ENCODE measurements at regions not wholly inside any gene's neighbourhood (a gene's known extent, or its start where the extent isn't known, plus 50 kb on each side); places are given as distances from the start of the nearest gene placed in this dataset.
"Not testable (repeated sequence)": the region's sequence is repeated elsewhere in the genome, so short reads cannot be mapped to it uniquely, and the experiment has no call there.

DNA sequence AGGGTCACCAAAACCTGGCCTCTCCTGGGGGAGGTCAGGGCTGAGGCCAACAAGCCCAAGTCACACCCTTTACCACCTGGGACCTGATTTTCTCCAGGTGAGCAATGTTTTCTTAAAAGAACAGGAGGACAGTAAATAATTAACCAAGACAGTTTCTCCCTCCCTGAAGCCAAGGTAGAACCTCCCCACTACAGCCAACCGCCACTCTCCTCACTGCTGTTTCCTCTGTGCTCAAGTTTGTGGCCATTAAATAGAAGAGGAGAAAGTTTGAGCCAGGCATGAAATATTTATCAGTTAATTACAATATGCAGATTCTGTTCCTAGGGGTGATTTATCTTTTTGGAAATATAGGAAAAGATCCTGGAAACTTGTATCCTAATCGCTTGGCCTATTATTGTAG lies 150.6 kb upstream of the ANKRD20A1 start:
- H3K4me3 ChIP-seq (replicated peaks; ENCODE audit: low read depth, low read length); DNase-seq (ENCODE audit: extremely low read depth, low read depth): not testable (repeated sequence)

GRCh38 chr9:67711429-67711828 lies 147.3 kb upstream of the ANKRD20A1 start:
- DNase-seq (ENCODE audit: extremely low read depth, low read depth); H3K4me3 ChIP-seq (replicated peaks; ENCODE audit: low read depth, low read length): not testable (repeated sequence)

DNA sequence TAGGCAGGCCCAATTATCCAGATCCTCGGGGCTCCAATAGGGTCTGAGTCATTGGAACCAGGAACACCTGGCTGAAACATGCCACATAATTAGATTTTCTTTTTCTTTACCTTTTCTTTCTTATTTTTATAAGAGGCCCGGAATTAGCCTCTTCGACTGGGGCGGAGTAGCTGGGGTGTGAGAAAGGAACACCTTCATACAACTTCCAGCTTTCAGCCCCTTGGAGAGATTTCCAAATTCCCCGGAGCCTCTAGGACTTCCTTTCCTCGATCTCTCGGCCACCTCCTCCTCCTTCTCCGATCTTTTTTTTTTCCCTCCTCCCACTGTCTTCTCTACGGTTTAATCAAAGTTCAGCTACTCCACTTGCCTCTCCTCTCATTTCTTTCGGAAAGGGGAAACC lies 146.8 kb upstream of the ANKRD20A1 start:
- not testable (repeated sequence) for H3K4me3 ChIP-seq (replicated peaks; ENCODE audit: low read depth, low read length); DNase-seq (ENCODE audit: extremely low read depth, low read depth)

GRCh38 chr9:67712956-67713355 lies 145.8 kb upstream of the ANKRD20A1 start:
- not testable (repeated sequence) for H3K4me3 ChIP-seq (replicated peaks; ENCODE audit: low read depth, low read length); DNase-seq (ENCODE audit: extremely low read depth, low read depth)

DNA sequence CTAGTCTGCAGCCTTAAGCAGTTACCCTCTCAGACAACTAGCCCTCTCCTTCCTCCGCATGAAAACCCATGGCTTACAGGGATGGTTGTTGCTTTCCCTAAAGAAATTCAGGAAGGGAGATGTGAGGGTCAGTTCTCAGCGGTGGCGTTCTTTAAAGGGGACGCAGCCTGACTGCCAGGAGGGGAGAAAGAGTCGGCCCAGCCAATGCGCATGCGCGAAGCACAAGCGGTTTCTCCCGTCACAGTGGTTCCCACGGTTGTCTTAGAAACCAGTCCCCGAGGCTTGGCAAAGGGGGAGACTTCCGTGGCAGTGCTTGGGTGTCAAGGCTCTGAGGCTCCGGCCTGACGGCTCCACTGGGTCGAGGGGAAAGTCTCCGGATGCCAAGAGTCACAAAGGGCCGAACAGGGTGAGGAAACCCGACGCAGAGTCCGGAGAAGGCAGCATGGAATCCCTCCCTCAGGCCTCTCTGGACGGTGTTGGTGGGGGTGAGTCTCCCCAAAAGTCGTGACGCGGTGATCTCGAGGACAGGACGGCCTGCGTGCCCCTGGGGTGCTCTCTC lies 140.8 kb upstream of the ANKRD20A1 start:
- H3K4me3 ChIP-seq (replicated peaks; ENCODE audit: low read depth, low read length); DNase-seq (ENCODE audit: extremely low read depth, low read depth): not testable (repeated sequence)

- not testable (repeated sequence) for H3K4me3 ChIP-seq (replicated peaks; ENCODE audit: low read depth, low read length); DNase-seq (ENCODE audit: extremely low read depth, low read depth)
These were observed 138.2 kb upstream of the ANKRD20A1 start for GRCh38 chr9:67720491-67720890.

DNA sequence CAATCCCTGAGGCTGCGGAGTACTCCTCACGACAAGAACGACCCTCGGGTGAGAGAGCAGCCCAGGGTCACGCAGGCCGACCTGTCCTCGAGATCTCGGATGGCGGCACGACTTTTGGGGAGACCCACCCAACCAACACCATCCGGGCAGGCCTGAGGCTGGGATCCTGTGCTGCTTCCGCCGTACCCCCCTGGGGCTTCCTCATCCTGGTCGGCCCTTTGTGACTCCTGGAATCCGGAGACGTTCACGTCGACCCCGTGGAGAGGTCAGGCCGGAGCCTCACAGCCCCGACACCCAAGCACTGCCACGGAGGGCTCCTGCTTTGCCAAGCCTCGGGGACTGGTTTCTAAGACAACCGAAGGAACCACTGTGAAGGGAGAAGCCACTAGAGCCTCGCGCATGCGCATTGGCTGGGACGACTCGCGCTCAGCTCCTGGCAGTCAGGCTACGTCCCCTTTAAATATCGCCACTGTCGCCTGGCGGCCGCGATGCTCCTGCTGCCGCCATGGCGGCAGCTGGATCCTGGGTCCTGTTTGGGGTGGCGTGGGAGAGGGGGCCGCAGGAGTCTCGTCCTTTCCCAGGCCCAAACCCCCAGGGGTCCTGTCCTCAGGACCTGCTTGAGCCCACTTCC lies 136.2 kb upstream of the ANKRD20A1 start:
- not testable (repeated sequence) for H3K4me3 ChIP-seq (replicated peaks; ENCODE audit: low read depth, low read length); DNase-seq (ENCODE audit: extremely low read depth, low read depth)

GRCh38 chr9:67723185-67723584 lies 135.5 kb upstream of the ANKRD20A1 start:
- not testable (repeated sequence) for DNase-seq (ENCODE audit: extremely low read depth, low read depth)
- peak overlapping the region; percentile 24; the same call in 1 of the 2 replicates for H3K4me3 ChIP-seq (replicated peaks; ENCODE audit: low read depth, low read length)

- not testable (repeated sequence) for DNase-seq (ENCODE audit: extremely low read depth, low read depth)
These were observed 133.8 kb upstream of the ANKRD20A1 start for GRCh38 chr9:67724885-67725284.

GRCh38 chr9:67726213-67726988 lies 132.3 kb upstream of the ANKRD20A1 start:
- not testable (repeated sequence) for DNase-seq (ENCODE audit: extremely low read depth, low read depth); H3K4me3 ChIP-seq (replicated peaks; ENCODE audit: low read depth, low read length)

More at GRCh38 chr9:67724885-67725284, 133.8 kb upstream of the ANKRD20A1 start:
- H3K4me3 ChIP-seq (replicated peaks; ENCODE audit: low read depth, low read length), result not testable (repeated sequence)

GRCh38 chr9:67763133-67763532 lies 95.6 kb upstream of the ANKRD20A1 start:
- H3K4me3 ChIP-seq (replicated peaks; ENCODE audit: low read depth, low read length); DNase-seq (ENCODE audit: extremely low read depth, low read depth): not testable (repeated sequence)

- H3K4me3 ChIP-seq (replicated peaks; ENCODE audit: low read depth, low read length); DNase-seq (ENCODE audit: extremely low read depth, low read depth): not testable (repeated sequence)
These were observed 86.9 kb upstream of the ANKRD20A1 start for GRCh38 chr9:67771807-67772206.

GRCh38 chr9:67800170-67800569 lies 58.6 kb upstream of the ANKRD20A1 start:
- not testable (repeated sequence) for H3K4me3 ChIP-seq (replicated peaks; ENCODE audit: low read depth, low read length); DNase-seq (ENCODE audit: extremely low read depth, low read depth)

Measured in HFF-Myc (cell line).